SK-N-SH (cell line): ENCODE measurements at regions not wholly inside any gene's neighbourhood (a gene's known extent, or its start where the extent isn't known, plus 50 kb on each side); places are given as distances from the start of the nearest gene placed in this dataset.

Experiments
- CTCF ChIA-PET: fragments of 300-600, 350-600 bp; formaldehyde crosslinking; extraction: SDS; loops from one replicate; lab custom pipeline; 2021; lab: Yijun Ruan, JAX
- POLR2A ChIA-PET: fragments of 350-600 bp; sonication (Branson Sonifier 250); formaldehyde crosslinking; extraction: SDS; loops from one replicate; lab custom pipeline; 2020; ENCODE audit warnings: antibody characterized with exemption, inconsistent platforms; lab: Yijun Ruan, JAX
- DNase-seq: peaks from one replicate; pipeline ENCODE4 v3.0.0; 2012
- H2AFZ ChIP-seq: fragments of 200-600 bp; sonication (generic); 2 replicates; pipeline ENCODE4 v1.8.1; 2016; ENCODE audit warnings: antibody characterized with exemption, mild to moderate bottlenecking, low read depth
- H3F3A ChIP-seq: fragments of 200-600 bp; sonication (generic); replicated peaks from 2 replicates; pipeline ENCODE3; 2016; ENCODE audit warnings: antibody characterized with exemption, mild to moderate bottlenecking; ENCODE audit not compliant: insufficient read depth
- H3K27ac ChIP-seq, 2 experiments: fragments of 200-500 bp in 1 of 2; fragments of 200-600 bp in 1 of 2; sonication (Bioruptor generic) in 1 of 2; sonication (generic), shearing (Covaris generic) in 1 of 2; 2 replicates each; pipeline versions ENCODE4 v1.5.1 to v1.6.1; 2014 to 2016; ENCODE audit warnings: low read depth in 2 of 2, inconsistent platforms in 1 of 2, low read length in 1 of 2, mild to moderate bottlenecking in 1 of 2, mixed read lengths in 1 of 2
- H3K27me3 ChIP-seq: fragments of 200-600 bp; sonication (generic), shearing (Covaris generic); 2 replicates; pipeline ENCODE4 v1.6.1; 2016; ENCODE audit warnings: mixed run types; ENCODE audit not compliant: insufficient read depth
- H3K36me3 ChIP-seq, 2 experiments: fragments of 200-500 bp in 1 of 2; fragments of 200-600 bp in 1 of 2; sonication (Bioruptor generic) in 1 of 2; sonication (generic) in 1 of 2; replicated peaks in 1 of 2; 2 replicates each; pipeline versions ENCODE3 to v1.5.1; 2014 to 2016; ENCODE audit warnings: low read length in 1 of 2, mild to moderate bottlenecking in 1 of 2; ENCODE audit not compliant: insufficient read depth in 2 of 2, control insufficient read depth in 1 of 2
- H3K4me1 ChIP-seq, 2 experiments: fragments of 200-500 bp in 1 of 2; fragments of 200-600 bp in 1 of 2; sonication (Bioruptor generic) in 1 of 2; sonication (generic), shearing (Covaris generic) in 1 of 2; 2 replicates each; pipeline versions ENCODE4 v1.5.1 to v1.6.1; 2014 to 2016; ENCODE audit warnings: low read depth in 1 of 2, low read length in 1 of 2, mixed run types in 1 of 2; ENCODE audit not compliant: insufficient read depth in 2 of 2, control insufficient read depth in 1 of 2
- H3K4me2 ChIP-seq: fragments of 200-600 bp; sonication (generic), shearing (Covaris generic); 2 replicates; pipeline ENCODE4 v1.6.1; 2017; ENCODE audit warnings: mixed run types
- H3K4me3 ChIP-seq, 2 experiments: fragments of 200-500 bp in 1 of 2; fragments of 200-600 bp in 1 of 2; sonication (Bioruptor generic) in 1 of 2; sonication (generic), shearing (Covaris generic) in 1 of 2; 2 replicates each; pipeline versions ENCODE4 v1.5.1 to v1.8.1; 2014 to 2016; ENCODE audit warnings: low read depth in 2 of 2, inconsistent platforms in 1 of 2, low read length in 1 of 2, mild to moderate bottlenecking in 1 of 2, mixed read lengths in 1 of 2, moderate library complexity in 1 of 2
- H3K79me2 ChIP-seq: fragments of 200-600 bp; sonication (generic); 2 replicates; pipeline ENCODE4 v1.8.1; 2017; ENCODE audit warnings: mild to moderate bottlenecking; ENCODE audit not compliant: insufficient read depth
- H3K9ac ChIP-seq: fragments of 200-600 bp; sonication (generic); 2 replicates; pipeline ENCODE4 v1.6.1; 2017; ENCODE audit warnings: mixed run types
- H3K9me2 ChIP-seq: fragments of 200-600 bp; sonication (generic); 2 replicates; pipeline ENCODE4 v1.6.1; 2017; ENCODE audit warnings: mixed run types
- H3K9me3 ChIP-seq: fragments of 200-600 bp; sonication (generic); 2 replicates; pipeline ENCODE4 v1.6.1; 2017; ENCODE audit warnings: mixed run types, mild to moderate bottlenecking, moderate library complexity
- H4K20me1 ChIP-seq: fragments of 200-600 bp; sonication (generic); 2 replicates; pipeline ENCODE4 v1.6.1; 2017; ENCODE audit warnings: mild to moderate bottlenecking, mixed run types; ENCODE audit not compliant: insufficient read depth
- CTCF ChIP-seq: fragments of 200-600 bp; sonication (generic); IDR thresholded peaks from 2 replicates; pipeline ENCODE4 v1.6.1; 2017; ENCODE audit warnings: antibody characterized with exemption, mild to moderate bottlenecking, moderate library complexity
- ELF1 ChIP-seq: IDR thresholded peaks from 2 replicates; pipeline ENCODE4 v1.4.0; 2012
- EP300 ChIP-seq, 2 experiments: IDR thresholded peaks; 2 replicates each; pipeline versions ENCODE4 v1.4.0 to v1.6.1; 2012; ENCODE audit warnings: borderline replicate concordance in 1 of 2, low read depth in 1 of 2, low read length in 1 of 2
- EZH2phosphoT487 ChIP-seq: fragments of 200-600 bp; sonication (generic); IDR thresholded peaks from 2 replicates; pipeline ENCODE4 v1.6.1; 2017; ENCODE audit warnings: low read depth, mixed run types, mild to moderate bottlenecking, antibody characterized with exemption, moderate library complexity, borderline replicate concordance
- FOSL2 ChIP-seq: IDR thresholded peaks from 2 replicates; pipeline ENCODE4 v1.4.0; 2012; ENCODE audit warnings: low read depth, mild to moderate bottlenecking, moderate library complexity, borderline replicate concordance
- GABPA ChIP-seq: IDR thresholded peaks from 2 replicates; pipeline ENCODE4 v1.4.0; 2012; ENCODE audit warnings: low read depth, mild to moderate bottlenecking
- GATA2 ChIP-seq: sonication (generic); formaldehyde crosslinking; IDR thresholded peaks from 2 replicates; pipeline ENCODE4 v1.5.0; 2020; ENCODE audit warnings: mild to moderate bottlenecking, missing genetic modification reagents
- JUND ChIP-seq: IDR thresholded peaks from 2 replicates; pipeline ENCODE4 v1.4.0; 2012
- PBX3 ChIP-seq: IDR thresholded peaks from 2 replicates; pipeline ENCODE4; 2012
- RAD21 ChIP-seq: IDR thresholded peaks from 2 replicates; pipeline ENCODE4 v1.6.1; 2012; ENCODE audit warnings: mild to moderate bottlenecking, low read length
- RXRA ChIP-seq: IDR thresholded peaks from 2 replicates; pipeline ENCODE4 v1.4.0; 2012; ENCODE audit warnings: low read depth, mild to moderate bottlenecking, borderline replicate concordance
- TCF12 ChIP-seq: IDR thresholded peaks from 2 replicates; pipeline ENCODE4 v1.4.0; 2012
- YY1 ChIP-seq: IDR thresholded peaks from 2 replicates; pipeline ENCODE4 v1.4.0; 2012; ENCODE audit warnings: low read depth, mild to moderate bottlenecking
- WGBS: methylation state at CpG from one replicate; pipeline ENCODE4 v1.1.6; 2017; ENCODE audit warnings: low lambda C conversion rate; 5-methylcytosine and 5-hydroxymethylcytosine counted together

- no peaks in the 10 kb centered on the region for H3K9me3 ChIP-seq
- POLR2A ChIA-PET = no interaction called here
Observed at GRCh38 chr18:10139783-10140410, 226.1 kb downstream of the VAPA start.

More at GRCh38 chr18:10139783-10140410, 226.1 kb downstream of the VAPA start:
- Histone ChIP-seq H3K4me2 (peak overlapping the region; percentile 57), H3K4me3 (no peak overlapping the region), H3K9me2 (no peaks in the 10 kb centered on the region), H3K9ac (peak overlapping the region; percentile 23; the same call in 1 of the 2 replicates), H3K36me3 (no peaks in the 10 kb centered on the region), H3K4me1 (peaks cover 0 to 28% of the 10 kb centered on the region in 2 experiments; a peak in 2 of 4 replicates), H3K79me2 (no peaks in the 10 kb centered on the region), H3K27ac (peak overlapping the region in 1 of 2 experiments; percentile 91; a peak in 2 of 4 replicates), H4K20me1 (no peaks in the 10 kb centered on the region), H2AFZ (no peak overlapping the region), H3K27me3 (no peaks in the 10 kb centered on the region), H3F3A (peaks cover 31% of the 10 kb centered on the region)
- CTCF ChIA-PET = interaction anchor here (0.9 kb wide), 1 partner anchor 22 kb away, joined by 3 read pairs; no protein-coding TSS in a partner anchor
- DNase-seq = no peak
- WGBS = 59% methylated on average over 6 of the region's 7 CpGs
- no peak for TF ChIP-seq EZH2phosphoT487
- no peak for TF ChIP-seq GABPA
- peak; percentile 49; the same call in 1 of the 2 replicates for TF ChIP-seq PBX3
- TF ChIP-seq RAD21 = no peak
- no peak for TF ChIP-seq ELF1
- TF ChIP-seq FOSL2 = peak; percentile 82
- no peak for TF ChIP-seq CTCF
- peak; percentile 65 for TF ChIP-seq JUND
- peak; percentile 69 for TF ChIP-seq TCF12
- TF ChIP-seq YY1 = no peak
- no peak for TF ChIP-seq RXRA
- peak in 1 of 2 experiments; percentile 47; a peak in 1 of 4 replicates for TF ChIP-seq EP300 (IDR thresholded peaks at IDR 0.05; ENCODE audit: borderline replicate concordance in 1 of 2, low read depth in 1 of 2, low read length in 1 of 2)
- TF ChIP-seq GATA2 (CRISPR knock-in tag) = no peak
